ENCODE measurements at regions not wholly inside any gene's neighbourhood (a gene's known extent, or its start where the extent isn't known, plus 50 kb on each side); places are given as distances from the start of the nearest gene placed in this dataset.
"Not testable (repeated sequence)": the region's sequence is repeated elsewhere in the genome, so short reads cannot be mapped to it uniquely, and the experiment has no call there.

GRCh38 chr6:133057352-133057751, 183.8 kb upstream of the EYA4 start:
- DNase-seq: no peak

- no peak for DNase-seq
Measured at GRCh38 chr6:133062077-133062476, 179.1 kb upstream of the EYA4 start.

GRCh38 chr6:133062696-133063306, 178.4 kb upstream of the EYA4 start:
- no peak for DNase-seq

- DNase-seq: no peak
Measured at GRCh38 chr6:133067960-133068359, 173.2 kb upstream of the EYA4 start.

GRCh38 chr6:133070410-133071043, 170.6 kb upstream of the EYA4 start:
- no peak for DNase-seq

- DNase-seq: no peak
Measured at GRCh38 chr6:133079901-133080300, 161.3 kb upstream of the EYA4 start.

GRCh38 chr6:133083248-133083967, 157.7 kb upstream of the EYA4 start:
- DNase-seq: no peak

GRCh38 chr6:133085471-133085870, 155.7 kb upstream of the EYA4 start:
- DNase-seq: no peak

GRCh38 chr6:133085896-133086295, 155.3 kb upstream of the EYA4 start:
- DNase-seq: no peak

GRCh38 chr6:133088931-133089695, 152.0 kb upstream of the EYA4 start:
- DNase-seq: no peak

GRCh38 chr6:133092199-133092598, 149.0 kb upstream of the EYA4 start:
- no peak for DNase-seq

GRCh38 chr6:133092771-133093170, 148.4 kb upstream of the EYA4 start:
- DNase-seq: no peak

- not testable (repeated sequence) for DNase-seq
Measured at GRCh38 chr6:133093211-133093610, 147.9 kb upstream of the EYA4 start.

- DNase-seq: no peak
Measured at GRCh38 chr6:133093956-133094355, 147.2 kb upstream of the EYA4 start.

GRCh38 chr6:133097208-133097607, 143.9 kb upstream of the EYA4 start:
- no peak for DNase-seq

GRCh38 chr6:133099573-133099972, 141.6 kb upstream of the EYA4 start:
- no peak for DNase-seq

- DNase-seq: no peak
Measured at GRCh38 chr6:133100865-133101264, 140.3 kb upstream of the EYA4 start.

- no peak for DNase-seq
Measured at GRCh38 chr6:133101790-133102189, 139.4 kb upstream of the EYA4 start.

GRCh38 chr6:133106934-133107333, 134.2 kb upstream of the EYA4 start:
- DNase-seq: no peak

GRCh38 chr6:133108419-133108818, 132.7 kb upstream of the EYA4 start:
- DNase-seq: no peak

- DNase-seq: no peak
Measured at GRCh38 chr6:133114973-133115372, 126.2 kb upstream of the EYA4 start.

- DNase-seq: no peak
Measured at GRCh38 chr6:133115946-133116345, 125.2 kb upstream of the EYA4 start.

GRCh38 chr6:133128191-133128590, 113.0 kb upstream of the EYA4 start:
- DNase-seq: no peak

GRCh38 chr6:133129556-133129955, 111.6 kb upstream of the EYA4 start:
- no peak for DNase-seq
